ENCODE measurements at regions not wholly inside any gene's neighbourhood (a gene's known extent, or its start where the extent isn't known, plus 50 kb on each side); places are given as distances from the start of the nearest gene placed in this dataset.
A peak's percentile ranks its signal among the peaks of the same experiment; 100 is the strongest.

GRCh38 chr13:21849323-21849722 lies 178.4 kb downstream of the FGF9 start:
- Histone ChIP-seq H3K23ac (ENCODE audit: insufficient read length, low read depth, low read length) (no peak overlapping the region), H3K4ac (ENCODE audit: low read depth, low read length) (no peak overlapping the region), H2BK15ac (ENCODE audit: low read depth, low read length) (no peak overlapping the region), H2BK120ac (ENCODE audit: low read depth, low read length, poor library complexity, severe bottlenecking) (no peak overlapping the region), H2AK5ac (ENCODE audit: insufficient read length, low read length) (no peak overlapping the region), H3K4me2 (ENCODE audit: insufficient read depth, insufficient read length, low read length) (no peak overlapping the region), H2BK20ac (ENCODE audit: low read depth, low read length, poor library complexity, severe bottlenecking) (no peak overlapping the region), H2BK12ac (ENCODE audit: insufficient read length, low read depth, low read length) (no peak overlapping the region), H4K8ac (replicated peaks; ENCODE audit: insufficient read length, low read depth, low read length) (no peak overlapping the region), H3K27me3 (ENCODE audit: insufficient read depth, low read length) (no peaks in the 10 kb centered on the region), H4K5ac (ENCODE audit: insufficient read length, low read depth, low read length) (no peak overlapping the region), H2BK5ac (ENCODE audit: insufficient read length, low read length) (no peak overlapping the region), H2AFZ (ENCODE audit: low read length) (no peak overlapping the region), H3K79me2 (ENCODE audit: insufficient read depth, low read length) (no peaks in the 10 kb centered on the region), H3K14ac (ENCODE audit: insufficient read depth, low read length) (no peak overlapping the region), H3K79me1 (ENCODE audit: insufficient read depth, low read depth, low read length, poor library complexity, severe bottlenecking) (no peaks in the 10 kb centered on the region), H3K4me1 (ENCODE audit: insufficient read depth, low read length) (no peaks in the 10 kb centered on the region), H3K9ac (ENCODE audit: extremely low read depth, insufficient read length, low read length) (no peak overlapping the region), H3K23me2 (ENCODE audit: insufficient read length, low read depth, low read length, poor library complexity, severe bottlenecking) (no peaks in the 10 kb centered on the region), H4K91ac (ENCODE audit: insufficient read length, low read depth, low read length) (no peak overlapping the region), H3K27ac (ENCODE audit: insufficient read length, low read depth, low read length) (no peak overlapping the region), H4K20me1 (ENCODE audit: control insufficient read depth, insufficient read depth, insufficient read length) (no peaks in the 10 kb centered on the region), H3K9me3 (ENCODE audit: control insufficient read depth, low read depth, low read length) (no peaks in the 10 kb centered on the region), H3T11ph (ENCODE audit: low read length) (no peak overlapping the region), H3K56ac (ENCODE audit: insufficient read length, low read depth, low read length) (no peak overlapping the region), H3K18ac (ENCODE audit: insufficient read length, low read depth, low read length) (no peak overlapping the region)
- TF ChIP-seq CTCF (conservative IDR thresholded peaks at IDR 0.05) = peak; percentile 69
- no peak overlapping the region for H3K27ac Mint-ChIP-seq
- H3K9me3 Mint-ChIP-seq = peaks cover 4% of the 10 kb centered on the region in 2 experiments; a peak in 4 of 5 replicates
- peak; percentile 45 for DNase-seq
- no CpG with 5 or more reads among the region's 2 CpGs for WGBS (ENCODE audit: extremely low coverage, insufficient read length, low lambda C conversion rate)
- peaks cover 0 to 4% (median 0%) of the 10 kb centered on the region in 3 experiments; a peak in 3 of 7 replicates for H3K36me3 Mint-ChIP-seq (ENCODE audit: insufficient read depth in 1 of 3, low read depth in 3 of 3)
- peaks cover 19 to 20% of the 10 kb centered on the region in 2 experiments for H3K4me1 Mint-ChIP-seq
- peaks cover 2% of the 10 kb centered on the region for H3K27me3 Mint-ChIP-seq (ENCODE audit: low read depth)
- no peak overlapping the region for H3K4me3 Mint-ChIP-seq
